Gastroesophageal sphincter (tissue), 3 donors: ENCODE measurements at regions not wholly inside any gene's neighbourhood (a gene's known extent, or its start where the extent isn't known, plus 50 kb on each side); places are given as distances from the start of the nearest gene placed in this dataset.

Experiments
- EP300 ChIP-seq: sonication (generic); formaldehyde crosslinking; IDR thresholded peaks from one replicate; pipeline ENCODE4 v1.6.1; 2017; ENCODE audit warnings: antibody characterized with exemption, mild to moderate bottlenecking
- POLR2AphosphoS5 ChIP-seq: sonication (generic); formaldehyde crosslinking; IDR thresholded peaks from one replicate; pipeline ENCODE4 v1.6.1; 2017; ENCODE audit warnings: antibody characterized with exemption
- TF ChIP-seq, protein P1 (sequence below), 4 experiments: fragments of 200-600 bp in 2 of 4; fragments of 450-650 bp in 2 of 4; sonication (generic) in 1 of 4; IDR thresholded peaks; one replicate each; pipeline ENCODE4 v1.5.1; 2017 to 2019; ENCODE audit warnings: antibody characterized with exemption in 4 of 4, mild to moderate bottlenecking in 2 of 4, moderate library complexity in 2 of 4

DNA sequence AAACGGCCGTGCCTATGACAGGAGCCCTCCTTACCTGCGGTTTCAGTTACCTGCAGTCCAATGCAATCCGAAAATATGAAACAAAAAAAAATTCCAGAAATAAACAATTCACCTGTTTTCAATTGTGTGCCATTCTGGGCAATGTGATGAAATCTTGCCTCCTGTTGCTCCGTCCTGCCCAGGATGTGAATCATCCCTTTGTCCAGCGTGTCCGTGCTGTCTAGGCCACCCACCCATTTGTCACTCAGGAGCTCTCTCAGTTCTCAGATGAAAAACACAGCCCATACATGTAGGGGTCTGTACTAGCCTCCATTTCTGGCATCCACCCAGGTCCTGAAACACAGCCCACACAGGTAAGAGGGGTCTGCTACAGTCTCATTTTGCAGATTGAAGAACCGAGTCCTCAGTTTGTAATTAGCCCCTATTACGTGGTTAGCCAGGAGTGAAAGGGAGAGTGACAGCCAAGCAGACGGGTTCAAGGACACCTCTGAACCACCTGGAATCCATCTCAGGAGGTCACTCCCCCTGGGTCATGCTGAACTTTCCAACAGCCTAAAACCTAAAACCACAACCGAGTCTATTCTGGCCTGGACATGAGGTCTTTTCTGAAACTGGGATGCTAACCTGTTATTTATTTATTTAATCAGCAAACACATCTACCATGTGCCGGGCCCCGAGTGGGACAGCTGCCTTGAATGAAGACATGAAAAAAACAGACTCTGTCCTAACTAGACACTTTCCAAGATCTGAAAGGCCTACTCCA, 317.2 kb downstream of the SHANK2 start:
- TF ChIP-seq, protein P1, sequence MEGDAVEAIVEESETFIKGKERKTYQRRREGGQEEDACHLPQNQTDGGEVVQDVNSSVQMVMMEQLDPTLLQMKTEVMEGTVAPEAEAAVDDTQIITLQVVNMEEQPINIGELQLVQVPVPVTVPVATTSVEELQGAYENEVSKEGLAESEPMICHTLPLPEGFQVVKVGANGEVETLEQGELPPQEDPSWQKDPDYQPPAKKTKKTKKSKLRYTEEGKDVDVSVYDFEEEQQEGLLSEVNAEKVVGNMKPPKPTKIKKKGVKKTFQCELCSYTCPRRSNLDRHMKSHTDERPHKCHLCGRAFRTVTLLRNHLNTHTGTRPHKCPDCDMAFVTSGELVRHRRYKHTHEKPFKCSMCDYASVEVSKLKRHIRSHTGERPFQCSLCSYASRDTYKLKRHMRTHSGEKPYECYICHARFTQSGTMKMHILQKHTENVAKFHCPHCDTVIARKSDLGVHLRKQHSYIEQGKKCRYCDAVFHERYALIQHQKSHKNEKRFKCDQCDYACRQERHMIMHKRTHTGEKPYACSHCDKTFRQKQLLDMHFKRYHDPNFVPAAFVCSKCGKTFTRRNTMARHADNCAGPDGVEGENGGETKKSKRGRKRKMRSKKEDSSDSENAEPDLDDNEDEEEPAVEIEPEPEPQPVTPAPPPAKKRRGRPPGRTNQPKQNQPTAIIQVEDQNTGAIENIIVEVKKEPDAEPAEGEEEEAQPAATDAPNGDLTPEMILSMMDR (IDR thresholded peaks at IDR 0.05), result no peak
- TF ChIP-seq POLR2AphosphoS5 (no peak), EP300 (no peak)
